ENCODE measurements at regions not wholly inside any gene's neighbourhood (a gene's known extent, or its start where the extent isn't known, plus 50 kb on each side); places are given as distances from the start of the nearest gene placed in this dataset.
A peak's percentile ranks its signal among the peaks of the same experiment; 100 is the strongest.

DNA sequence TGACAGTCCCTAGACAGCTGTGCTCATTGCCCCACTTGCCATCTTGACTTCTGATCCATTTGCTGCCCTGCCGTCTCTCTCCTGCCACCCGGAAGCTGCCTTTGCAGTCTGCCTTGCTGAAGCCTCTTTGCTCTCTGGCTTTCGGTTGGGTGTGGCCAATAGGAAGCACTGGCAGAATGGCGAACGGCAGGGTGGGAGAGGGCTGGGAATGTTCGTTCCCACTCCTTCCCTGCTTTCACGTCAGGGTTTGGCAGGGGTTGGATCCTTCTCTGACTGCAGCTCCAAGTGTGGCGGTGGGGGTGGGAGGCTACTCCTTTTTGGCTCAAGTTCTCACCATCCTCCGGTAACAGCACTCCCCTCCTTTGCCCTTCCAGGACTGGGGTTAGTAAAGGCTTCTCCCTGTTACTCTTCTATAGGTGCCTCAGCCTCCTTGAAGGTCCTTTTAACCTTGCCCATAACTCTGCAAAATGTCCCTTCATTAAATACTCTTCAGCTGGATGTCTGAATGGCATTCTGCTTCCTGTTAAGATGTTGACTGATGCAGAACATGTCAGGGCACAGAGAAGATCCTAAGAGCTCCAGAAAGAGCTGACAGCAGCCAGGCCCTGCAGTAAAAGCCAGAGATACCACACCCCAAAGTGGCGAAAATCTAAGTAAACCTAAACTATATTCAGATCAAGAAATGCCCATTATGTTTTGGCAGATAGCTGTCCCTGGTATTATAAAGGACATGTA lies 299.7 kb downstream of the CDCA7 start:
- Histone ChIP-seq H4K5ac (ENCODE audit: insufficient read length, low read depth, low read length) (no peak overlapping the region), H2BK120ac (ENCODE audit: low read depth, low read length, poor library complexity, severe bottlenecking) (no peak overlapping the region), H4K91ac (ENCODE audit: insufficient read length, low read depth, low read length) (no peak overlapping the region), H4K20me1 (ENCODE audit: control insufficient read depth, insufficient read depth, insufficient read length) (no peaks in the 10 kb centered on the region), H3K56ac (ENCODE audit: insufficient read length, low read depth, low read length) (no peak overlapping the region), H3T11ph (ENCODE audit: low read length) (no peak overlapping the region), H2BK12ac (ENCODE audit: insufficient read length, low read depth, low read length) (no peak overlapping the region), H3K23ac (ENCODE audit: insufficient read length, low read depth, low read length) (no peak overlapping the region), H2BK5ac (ENCODE audit: insufficient read length, low read length) (no peak overlapping the region), H3K4me2 (ENCODE audit: insufficient read depth, insufficient read length, low read length) (no peak overlapping the region), H4K8ac (replicated peaks; ENCODE audit: insufficient read length, low read depth, low read length) (no peak overlapping the region), H2AK5ac (ENCODE audit: insufficient read length, low read length) (no peak overlapping the region), H3K23me2 (ENCODE audit: insufficient read length, low read depth, low read length, poor library complexity, severe bottlenecking) (no peaks in the 10 kb centered on the region), H3K27me3 (ENCODE audit: insufficient read depth, low read length) (no peaks in the 10 kb centered on the region), H3K4ac (ENCODE audit: low read depth, low read length) (no peak overlapping the region), H3K18ac (ENCODE audit: insufficient read length, low read depth, low read length) (no peak overlapping the region), H3K79me1 (ENCODE audit: insufficient read depth, low read depth, low read length, poor library complexity, severe bottlenecking) (no peaks in the 10 kb centered on the region), H2BK15ac (ENCODE audit: low read depth, low read length) (no peak overlapping the region), H2AFZ (ENCODE audit: low read length) (no peak overlapping the region), H3K4me1 (ENCODE audit: insufficient read depth, low read length) (no peaks in the 10 kb centered on the region; the same call in 1 of the 2 replicates), H3K14ac (ENCODE audit: insufficient read depth, low read length) (no peak overlapping the region), H2BK20ac (ENCODE audit: low read depth, low read length, poor library complexity, severe bottlenecking) (no peak overlapping the region), H3K9me3 (ENCODE audit: control insufficient read depth, low read depth, low read length) (no peaks in the 10 kb centered on the region), H3K79me2 (ENCODE audit: insufficient read depth, low read length) (no peaks in the 10 kb centered on the region), H3K27ac (ENCODE audit: insufficient read length, low read depth, low read length) (no peak overlapping the region), H3K9ac (ENCODE audit: extremely low read depth, insufficient read length, low read length) (no peak overlapping the region)
- TF ChIP-seq, protein P1, sequence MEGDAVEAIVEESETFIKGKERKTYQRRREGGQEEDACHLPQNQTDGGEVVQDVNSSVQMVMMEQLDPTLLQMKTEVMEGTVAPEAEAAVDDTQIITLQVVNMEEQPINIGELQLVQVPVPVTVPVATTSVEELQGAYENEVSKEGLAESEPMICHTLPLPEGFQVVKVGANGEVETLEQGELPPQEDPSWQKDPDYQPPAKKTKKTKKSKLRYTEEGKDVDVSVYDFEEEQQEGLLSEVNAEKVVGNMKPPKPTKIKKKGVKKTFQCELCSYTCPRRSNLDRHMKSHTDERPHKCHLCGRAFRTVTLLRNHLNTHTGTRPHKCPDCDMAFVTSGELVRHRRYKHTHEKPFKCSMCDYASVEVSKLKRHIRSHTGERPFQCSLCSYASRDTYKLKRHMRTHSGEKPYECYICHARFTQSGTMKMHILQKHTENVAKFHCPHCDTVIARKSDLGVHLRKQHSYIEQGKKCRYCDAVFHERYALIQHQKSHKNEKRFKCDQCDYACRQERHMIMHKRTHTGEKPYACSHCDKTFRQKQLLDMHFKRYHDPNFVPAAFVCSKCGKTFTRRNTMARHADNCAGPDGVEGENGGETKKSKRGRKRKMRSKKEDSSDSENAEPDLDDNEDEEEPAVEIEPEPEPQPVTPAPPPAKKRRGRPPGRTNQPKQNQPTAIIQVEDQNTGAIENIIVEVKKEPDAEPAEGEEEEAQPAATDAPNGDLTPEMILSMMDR (conservative IDR thresholded peaks at IDR 0.05): no peak
- peak; percentile 42 for DNase-seq
- Mint-ChIP-seq H3K36me3 (ENCODE audit: insufficient read depth in 1 of 3, low read depth in 3 of 3) (0 out of 7 replicates have a peak, but pooled peaks cover 0 to 3% (median 0%) of the 10 kb centered on the region in 3 experiments), H3K9me3 (peaks cover 0 to 3% of the 10 kb centered on the region in 2 experiments; a peak in 2 of 5 replicates), H3K4me1 (peaks cover 14 to 18% of the 10 kb centered on the region in 2 experiments), H3K4me3 (no peak overlapping the region), H3K27me3 (ENCODE audit: low read depth) (no peaks in the 10 kb centered on the region), H3K27ac (peak overlapping the region in 1 of 3 experiments; percentile 46; a peak in 1 of 7 replicates)
- WGBS (ENCODE audit: extremely low coverage, insufficient read length, low lambda C conversion rate): no CpG with 5 or more reads among the region's 10 CpGs
